Liver (tissue), 8 donors: ENCODE measurements at regions not wholly inside any gene's neighbourhood (a gene's known extent, or its start where the extent isn't known, plus 50 kb on each side); places are given as distances from the start of the nearest gene placed in this dataset.

Source experiments
- DNase-seq: peaks from one replicate; pipeline ENCODE4 v3.0.0-alpha.2; 2017; ENCODE audit warnings: low spot score
- H3K27ac ChIP-seq, 2 donors: one replicate each; pipeline ENCODE4 v1.7.0; 2013; ENCODE audit warnings: inconsistent platforms in 2 of 2, low read length in 2 of 2, control low read depth in 1 of 2, low read depth in 1 of 2, mild to moderate bottlenecking in 1 of 2
- H3K27me3 ChIP-seq, 4 donors: one replicate each; pipeline versions ENCODE4 v1.6.1 to v1.7.0; 2013; ENCODE audit warnings: low read length in 3 of 4, inconsistent platforms in 1 of 4, mild to moderate bottlenecking in 1 of 4, moderate library complexity in 1 of 4; ENCODE audit not compliant: control insufficient read depth in 4 of 4, insufficient read depth in 4 of 4
- H3K36me3 ChIP-seq, 4 donors: one replicate each; pipeline versions ENCODE4 v1.6.1 to v1.7.0; 2013; ENCODE audit warnings: low read length in 3 of 4, mild to moderate bottlenecking in 3 of 4, low read depth in 1 of 4, moderate library complexity in 1 of 4; ENCODE audit not compliant: control insufficient read depth in 4 of 4, insufficient read depth in 3 of 4
- H3K4me1 ChIP-seq, 4 donors: one replicate each; pipeline versions ENCODE4 v1.6.1 to v1.7.0; 2013; ENCODE audit warnings: low read length in 3 of 4, mild to moderate bottlenecking in 3 of 4, moderate library complexity in 1 of 4; ENCODE audit not compliant: control insufficient read depth in 4 of 4, insufficient read depth in 4 of 4
- H3K4me3 ChIP-seq, 3 donors: one replicate each; pipeline versions ENCODE4 v1.6.1 to v1.7.0; 2013; ENCODE audit warnings: low read length in 3 of 3, control low read depth in 1 of 3, low read depth in 1 of 3, mild to moderate bottlenecking in 1 of 3
- H3K9ac ChIP-seq, 2 donors: one replicate each; pipeline ENCODE4 v1.7.0; 2013; ENCODE audit warnings: low read length in 2 of 2, mild to moderate bottlenecking in 2 of 2, moderate library complexity in 2 of 2, control low read depth in 1 of 2, low read depth in 1 of 2
- H3K9me3 ChIP-seq, 4 donors: one replicate each; pipeline versions ENCODE4 v1.6.1 to v1.7.0; 2013; ENCODE audit warnings: low read length in 3 of 4; ENCODE audit not compliant: control insufficient read depth in 4 of 4
- FOXA1 ChIP-seq: IDR thresholded peaks from 2 replicates; pipeline ENCODE4 v1.6.1; 2016; ENCODE audit warnings: antibody characterized with exemption
- GABPA ChIP-seq, 2 donors: IDR thresholded peaks in 1 of 2; conservative IDR thresholded peaks in 1 of 2; 2 replicates each; pipeline ENCODE4 v1.6.1; 2016; ENCODE audit warnings: antibody characterized with exemption in 2 of 2, mild to moderate bottlenecking in 1 of 2, moderate library complexity in 1 of 2
- HNF4A ChIP-seq, 2 donors: conservative IDR thresholded peaks; 2 replicates each; pipeline ENCODE4 v1.6.1; 2016; ENCODE audit warnings: antibody characterized with exemption in 2 of 2, mild to moderate bottlenecking in 2 of 2
- HNF4G ChIP-seq: IDR thresholded peaks from 2 replicates; pipeline ENCODE4 v1.6.1; 2016; ENCODE audit warnings: antibody characterized with exemption
- MAX ChIP-seq: IDR thresholded peaks from 2 replicates; pipeline ENCODE4 v1.6.1; 2016; ENCODE audit warnings: antibody characterized with exemption
- NR2F2 ChIP-seq: IDR thresholded peaks from 2 replicates; pipeline ENCODE4 v1.6.1; 2016; ENCODE audit warnings: antibody characterized with exemption
- RAD21 ChIP-seq, 2 donors: IDR thresholded peaks; 2 replicates each; pipeline ENCODE4 v1.6.1; 2016; ENCODE audit warnings: antibody characterized with exemption in 2 of 2, mild to moderate bottlenecking in 2 of 2
- REST ChIP-seq: IDR thresholded peaks from 2 replicates; pipeline ENCODE4 v1.6.1; 2016; ENCODE audit warnings: antibody characterized with exemption, mild to moderate bottlenecking
- SP1 ChIP-seq: IDR thresholded peaks from 2 replicates; pipeline ENCODE4 v1.6.1; 2018; ENCODE audit warnings: antibody characterized with exemption, mild to moderate bottlenecking
- TAF1 ChIP-seq: conservative IDR thresholded peaks from 2 replicates; pipeline ENCODE4 v1.6.1; 2016; ENCODE audit warnings: antibody characterized with exemption, mild to moderate bottlenecking
- YY1 ChIP-seq: IDR thresholded peaks from 2 replicates; pipeline ENCODE4 v1.6.1; 2016; ENCODE audit warnings: antibody characterized with exemption, mild to moderate bottlenecking
- ZBTB33 ChIP-seq: IDR thresholded peaks from 2 replicates; pipeline ENCODE4 v1.6.1; 2016; ENCODE audit warnings: antibody characterized with exemption
- WGBS: extraction: QIAGEN DNeasy Blood & Tissue Kit; methylation state at CpG from one replicate; pipeline ENCODE4 v1.1.7; 2013; 5-methylcytosine and 5-hydroxymethylcytosine counted together
- TF ChIP-seq, protein P1 (sequence below): fragments of 150-350 bp; IDR thresholded peaks from 2 replicates; pipeline ENCODE4 v1.5.1; 2017; ENCODE audit warnings: improper control_type of control experiment, low read depth, low read length; ENCODE audit not compliant: missing input control
- TF ChIP-seq, protein P2 (sequence below): IDR thresholded peaks from 2 replicates; pipeline ENCODE4 v1.6.1; 2016; ENCODE audit warnings: antibody characterized with exemption
- donor health status: healthy.
- donor health status: healthy.
- donor health status: healthy.
- donor health status: healthy.
- donor health status: healthy.

DNA sequence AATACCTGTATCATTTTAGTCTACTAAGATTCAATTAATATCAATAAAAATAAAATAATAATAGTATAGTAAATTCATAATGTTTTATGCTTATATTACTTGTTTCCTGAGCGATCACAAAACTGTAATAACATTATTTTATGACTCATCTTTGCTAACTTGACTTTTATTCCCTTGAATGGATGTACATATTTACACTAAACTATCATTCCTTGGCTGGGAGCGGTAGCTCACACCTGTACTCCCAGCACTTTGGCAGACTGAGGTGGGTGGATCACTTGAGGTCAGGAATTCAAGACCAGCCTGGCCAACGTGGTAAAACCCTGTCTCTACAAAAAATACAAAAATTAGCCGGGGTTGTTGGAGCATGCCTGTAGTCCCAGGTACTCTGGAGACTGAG lies 104.0 kb upstream of the SLC34A2 start (continued):
- TF ChIP-seq MAX (no peak), YY1 (no peak), HNF4G (no peak), HNF4A (conservative IDR thresholded peaks at IDR 0.05) (no peak), NR2F2 (no peak), TAF1 (no peak)

DNA sequence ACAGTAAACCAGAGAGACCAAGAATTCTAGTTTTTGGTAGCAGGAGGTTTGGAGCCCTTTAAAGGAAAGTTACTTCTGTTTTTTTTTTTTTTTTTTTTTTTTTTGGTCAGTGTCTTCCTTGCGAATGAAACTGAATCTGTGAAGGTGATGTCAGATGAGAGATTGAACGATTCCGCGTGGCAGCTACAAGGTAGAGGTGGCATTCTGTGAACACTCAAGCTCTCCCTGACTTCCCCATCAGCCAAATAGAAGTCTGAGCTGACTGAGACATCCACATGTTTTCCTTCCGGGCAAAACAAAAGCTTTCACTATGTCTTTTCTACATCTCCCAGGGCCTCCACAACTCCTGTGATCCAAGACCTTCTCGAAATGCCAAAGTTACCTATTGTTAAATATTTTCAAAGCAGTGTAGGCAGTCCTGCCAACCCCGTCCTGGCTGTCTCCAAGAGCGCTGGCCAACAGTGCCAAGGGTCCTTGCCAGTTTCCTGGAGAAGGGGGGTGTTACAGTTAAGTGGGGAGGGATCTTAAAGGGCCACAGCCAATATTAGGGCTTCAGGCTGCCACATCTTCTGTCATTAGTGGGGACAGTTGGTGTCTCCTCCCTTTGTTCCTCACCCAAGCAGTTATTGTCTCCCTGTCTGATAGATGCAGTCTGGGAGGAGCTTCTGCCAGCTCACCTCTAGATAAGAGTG lies 102.9 kb upstream of the SLC34A2 start:
- no peak for DNase-seq
- WGBS: 61% methylated on average over 8 of the region's 8 CpGs
- Histone ChIP-seq H3K4me3 (no peak overlapping the region), H3K4me1 (no peaks in the 10 kb centered on the region), H3K27ac (no peak overlapping the region), H3K27me3 (no peaks in the 10 kb centered on the region), H3K9me3 (peaks cover 0 to 2% (median 0%) of the 10 kb centered on the region in 4 donors), H3K36me3 (no peaks in the 10 kb centered on the region), H3K9ac (no peak overlapping the region)
- TF ChIP-seq, protein P1, sequence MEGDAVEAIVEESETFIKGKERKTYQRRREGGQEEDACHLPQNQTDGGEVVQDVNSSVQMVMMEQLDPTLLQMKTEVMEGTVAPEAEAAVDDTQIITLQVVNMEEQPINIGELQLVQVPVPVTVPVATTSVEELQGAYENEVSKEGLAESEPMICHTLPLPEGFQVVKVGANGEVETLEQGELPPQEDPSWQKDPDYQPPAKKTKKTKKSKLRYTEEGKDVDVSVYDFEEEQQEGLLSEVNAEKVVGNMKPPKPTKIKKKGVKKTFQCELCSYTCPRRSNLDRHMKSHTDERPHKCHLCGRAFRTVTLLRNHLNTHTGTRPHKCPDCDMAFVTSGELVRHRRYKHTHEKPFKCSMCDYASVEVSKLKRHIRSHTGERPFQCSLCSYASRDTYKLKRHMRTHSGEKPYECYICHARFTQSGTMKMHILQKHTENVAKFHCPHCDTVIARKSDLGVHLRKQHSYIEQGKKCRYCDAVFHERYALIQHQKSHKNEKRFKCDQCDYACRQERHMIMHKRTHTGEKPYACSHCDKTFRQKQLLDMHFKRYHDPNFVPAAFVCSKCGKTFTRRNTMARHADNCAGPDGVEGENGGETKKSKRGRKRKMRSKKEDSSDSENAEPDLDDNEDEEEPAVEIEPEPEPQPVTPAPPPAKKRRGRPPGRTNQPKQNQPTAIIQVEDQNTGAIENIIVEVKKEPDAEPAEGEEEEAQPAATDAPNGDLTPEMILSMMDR: no peak
- TF ChIP-seq MAX: no peak
- TF ChIP-seq YY1: no peak
- no peak for TF ChIP-seq REST
- no peak for TF ChIP-seq RAD21 (IDR thresholded peaks at IDR 0.05)
- TF ChIP-seq SP1: no peak
- TF ChIP-seq ZBTB33: no peak
- TF ChIP-seq NR2F2: no peak
- TF ChIP-seq TAF1: no peak
- no peak for TF ChIP-seq HNF4G
- no peak for TF ChIP-seq FOXA1
- TF ChIP-seq, protein P2, sequence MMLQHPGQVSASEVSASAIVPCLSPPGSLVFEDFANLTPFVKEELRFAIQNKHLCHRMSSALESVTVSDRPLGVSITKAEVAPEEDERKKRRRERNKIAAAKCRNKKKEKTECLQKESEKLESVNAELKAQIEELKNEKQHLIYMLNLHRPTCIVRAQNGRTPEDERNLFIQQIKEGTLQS: no peak
- TF ChIP-seq GABPA (IDR thresholded peaks at IDR 0.05 in 1 of 2, conservative IDR thresholded peaks at IDR 0.05 in 1 of 2): no peak
- TF ChIP-seq HNF4A (conservative IDR thresholded peaks at IDR 0.05): no peak
